Duodenal mucosa (tissue), 2 donors: ENCODE measurements at regions not wholly inside any gene's neighbourhood (a gene's known extent, or its start where the extent isn't known, plus 50 kb on each side); places are given as distances from the start of the nearest gene placed in this dataset.

ENCODE experiments used
- H3K27ac ChIP-seq: one replicate; pipeline ENCODE4 v1.7.0; 2013; ENCODE audit warnings: low read depth, low read length
- H3K27me3 ChIP-seq, 2 donors: one replicate each; pipeline ENCODE4 v1.7.0; 2013; ENCODE audit warnings: low read length in 2 of 2, control low read depth in 1 of 2; ENCODE audit not compliant: insufficient read depth in 2 of 2, control insufficient read depth in 1 of 2
- H3K36me3 ChIP-seq, 2 donors: one replicate each; pipeline ENCODE4 v1.7.0; 2013; ENCODE audit warnings: low read length in 2 of 2, control low read depth in 1 of 2; ENCODE audit not compliant: insufficient read depth in 2 of 2, control insufficient read depth in 1 of 2
- H3K4me1 ChIP-seq, 2 donors: one replicate each; pipeline ENCODE4 v1.7.0; 2013; ENCODE audit warnings: low read length in 2 of 2, control low read depth in 1 of 2; ENCODE audit not compliant: insufficient read depth in 2 of 2, control insufficient read depth in 1 of 2
- H3K4me3 ChIP-seq, 2 donors: one replicate each; pipeline ENCODE4 v1.7.0; 2013; ENCODE audit warnings: low read length in 2 of 2, low read depth in 1 of 2
- H3K9ac ChIP-seq, 2 donors: one replicate each; pipeline ENCODE4 v1.7.0; 2013; ENCODE audit warnings: low read length in 2 of 2, low read depth in 1 of 2
- H3K9me3 ChIP-seq, 2 donors: one replicate each; pipeline ENCODE4 v1.7.0; 2013; ENCODE audit warnings: low read length in 2 of 2, control low read depth in 1 of 2; ENCODE audit not compliant: control insufficient read depth in 1 of 2

DNA sequence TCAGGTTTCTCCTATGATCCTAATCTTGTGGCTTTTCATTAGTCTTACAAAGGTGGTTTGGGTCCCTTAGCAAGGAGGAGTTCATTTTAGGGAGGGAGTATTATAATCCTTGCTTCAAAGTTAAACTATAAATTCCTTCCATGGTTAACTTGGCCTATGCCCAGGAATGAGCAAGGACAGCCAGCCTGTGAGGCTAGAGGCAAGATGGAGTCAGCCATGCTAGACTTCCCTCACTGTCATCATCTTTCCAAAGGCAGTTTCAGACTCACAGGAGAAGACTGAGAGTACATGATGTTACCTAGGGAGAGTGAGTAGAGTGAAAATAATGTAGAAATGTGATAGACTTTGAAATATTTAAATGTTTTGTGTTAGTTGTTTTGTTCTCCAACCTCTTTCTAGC lies 192.3 kb downstream of the GPAT3 start:
- H3K27me3 ChIP-seq, result no peaks in the 10 kb centered on the region
- H3K4me1 ChIP-seq, result no peaks in the 10 kb centered on the region
- H3K9me3 ChIP-seq, result no peaks in the 10 kb centered on the region
- no peak overlapping the region for H3K27ac ChIP-seq
- H3K9ac ChIP-seq, result no peak overlapping the region
- H3K36me3 ChIP-seq, result no peaks in the 10 kb centered on the region
- no peak overlapping the region for H3K4me3 ChIP-seq

- Histone ChIP-seq H3K9ac (no peak overlapping the region), H3K9me3 (no peaks in the 10 kb centered on the region), H3K36me3 (no peaks in the 10 kb centered on the region), H3K4me3 (no peak overlapping the region), H3K27ac (no peak overlapping the region), H3K27me3 (no peaks in the 10 kb centered on the region), H3K4me1 (no peaks in the 10 kb centered on the region)
Measured at GRCh38 chr4:83725336-83726085, 189.6 kb downstream of the GPAT3 start.

- no peaks in the 10 kb centered on the region for H3K4me1 ChIP-seq
- H3K4me3 ChIP-seq, result no peak overlapping the region
- H3K27ac ChIP-seq, result no peak overlapping the region
- no peaks in the 10 kb centered on the region for H3K9me3 ChIP-seq
- H3K36me3 ChIP-seq, result no peaks in the 10 kb centered on the region
- no peak overlapping the region for H3K9ac ChIP-seq
- no peaks in the 10 kb centered on the region for H3K27me3 ChIP-seq
Measured at GRCh38 chr4:83724485-83725335, 188.8 kb downstream of the GPAT3 start.

DNA sequence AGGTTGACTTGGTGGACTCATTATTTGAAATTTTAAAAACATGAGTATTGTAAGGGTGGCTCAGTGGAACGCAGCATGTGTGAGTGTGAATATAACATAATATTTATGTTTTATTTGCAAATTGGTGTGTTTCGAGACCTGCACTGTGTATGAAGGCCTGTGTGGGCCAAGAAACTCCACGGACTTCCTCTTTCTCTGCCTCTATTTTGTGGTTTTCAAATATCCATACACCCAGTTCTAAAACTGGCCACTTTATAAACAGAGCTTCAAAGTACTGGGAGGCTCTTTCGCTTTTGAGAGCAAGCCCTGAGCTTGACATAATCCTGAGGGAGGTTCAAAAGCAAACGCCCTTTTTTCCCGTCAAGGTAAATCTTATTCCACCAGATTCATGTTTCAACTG lies 187.7 kb downstream of the GPAT3 start:
- Histone ChIP-seq H3K36me3 (no peaks in the 10 kb centered on the region), H3K9ac (no peak overlapping the region), H3K27me3 (no peaks in the 10 kb centered on the region), H3K27ac (no peak overlapping the region), H3K4me3 (no peak overlapping the region), H3K4me1 (no peaks in the 10 kb centered on the region), H3K9me3 (no peaks in the 10 kb centered on the region)

DNA sequence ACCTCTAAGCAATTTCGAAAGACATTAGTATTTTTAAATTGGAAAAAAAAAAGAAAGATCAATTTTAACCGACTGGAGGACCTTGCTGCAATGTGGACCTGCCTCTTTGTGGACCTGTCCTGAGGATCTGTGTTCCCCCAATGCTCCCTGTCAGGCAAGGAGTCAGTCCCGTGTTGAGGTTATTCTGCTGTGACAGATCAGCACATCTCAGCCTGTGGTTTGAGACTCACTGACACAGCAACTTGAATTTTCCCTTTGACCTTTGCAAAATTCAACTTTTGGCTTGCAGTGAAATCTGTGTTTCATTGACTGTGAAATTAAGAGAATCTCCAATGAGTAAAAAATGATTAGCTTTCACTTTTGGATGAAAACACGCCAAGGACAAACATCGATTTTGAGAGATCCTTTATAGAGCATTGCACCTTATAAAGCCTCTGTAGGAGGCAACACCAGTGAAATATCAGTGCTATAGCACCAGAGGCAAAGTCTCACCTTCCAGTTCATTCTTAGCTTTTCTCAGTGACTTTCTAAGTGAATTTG lies 186.9 kb downstream of the GPAT3 start:
- Histone ChIP-seq H3K27me3 (no peaks in the 10 kb centered on the region), H3K4me1 (no peaks in the 10 kb centered on the region), H3K9me3 (no peaks in the 10 kb centered on the region), H3K27ac (no peak overlapping the region), H3K36me3 (no peaks in the 10 kb centered on the region), H3K4me3 (no peak overlapping the region), H3K9ac (no peak overlapping the region)

- Histone ChIP-seq H3K9ac (no peak overlapping the region), H3K27me3 (no peaks in the 10 kb centered on the region), H3K4me3 (no peak overlapping the region), H3K36me3 (no peaks in the 10 kb centered on the region), H3K9me3 (no peaks in the 10 kb centered on the region), H3K27ac (no peak overlapping the region), H3K4me1 (no peaks in the 10 kb centered on the region)
Measured at GRCh38 chr4:83716874-83717273, 181.0 kb downstream of the GPAT3 start.

GRCh38 chr4:83712890-83713289 lies 177.0 kb downstream of the GPAT3 start:
- no peaks in the 10 kb centered on the region for H3K4me1 ChIP-seq
- no peak overlapping the region for H3K4me3 ChIP-seq
- H3K27me3 ChIP-seq, result no peaks in the 10 kb centered on the region
- H3K9me3 ChIP-seq, result no peaks in the 10 kb centered on the region
- H3K9ac ChIP-seq, result no peak overlapping the region
- no peaks in the 10 kb centered on the region for H3K36me3 ChIP-seq
- no peak overlapping the region for H3K27ac ChIP-seq

DNA sequence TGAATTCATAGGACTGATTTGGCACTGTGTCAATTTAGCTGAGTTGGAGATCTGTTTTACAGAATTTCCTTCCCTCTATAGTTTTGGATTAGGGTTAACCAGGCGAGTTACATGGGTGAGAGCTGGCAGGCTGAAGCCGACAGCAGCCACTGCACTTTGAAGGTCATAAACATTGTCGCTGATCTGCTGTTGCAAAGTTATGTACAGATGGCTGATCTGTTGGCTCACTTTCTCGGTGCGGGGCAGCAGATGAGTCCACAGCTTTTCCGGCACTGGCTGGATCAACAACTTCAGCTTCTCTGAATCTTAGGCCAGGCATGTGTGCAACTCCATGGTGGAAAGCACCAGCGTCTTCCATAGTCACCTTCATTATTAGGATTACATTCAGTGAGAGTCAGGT lies 173.7 kb downstream of the GPAT3 start:
- Histone ChIP-seq H3K27ac (no peak overlapping the region), H3K27me3 (no peaks in the 10 kb centered on the region), H3K9me3 (no peaks in the 10 kb centered on the region), H3K4me1 (no peaks in the 10 kb centered on the region), H3K4me3 (no peak overlapping the region), H3K9ac (no peak overlapping the region), H3K36me3 (no peaks in the 10 kb centered on the region)

GRCh38 chr4:83708500-83709175 lies 172.7 kb downstream of the GPAT3 start:
- H3K4me1 ChIP-seq, result no peaks in the 10 kb centered on the region
- H3K9me3 ChIP-seq, result no peaks in the 10 kb centered on the region
- H3K27ac ChIP-seq, result no peak overlapping the region

DNA sequence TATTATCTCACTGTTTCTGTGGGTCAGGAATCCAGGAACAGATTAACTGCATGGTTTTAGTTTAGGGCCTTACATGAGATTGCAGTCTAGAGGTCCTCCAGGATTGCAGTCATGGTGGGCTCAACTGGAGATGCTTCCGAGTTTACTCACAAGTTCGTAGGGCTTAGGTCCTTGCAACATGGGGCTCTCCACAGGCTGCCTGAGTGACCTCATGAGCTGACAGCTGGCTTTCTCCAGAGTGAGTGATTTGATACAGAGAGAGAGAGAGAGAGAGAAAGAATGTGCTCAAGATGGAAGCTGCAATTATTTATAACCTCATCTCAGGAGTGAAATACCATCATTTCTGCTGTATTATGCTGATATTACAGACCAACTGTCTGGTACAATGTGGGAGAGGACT lies 168.9 kb downstream of the GPAT3 start:
- Histone ChIP-seq H3K9ac (no peak overlapping the region), H3K4me1 (no peaks in the 10 kb centered on the region), H3K36me3 (no peaks in the 10 kb centered on the region), H3K4me3 (no peak overlapping the region), H3K9me3 (peaks cover 0 to 2% of the 10 kb centered on the region in 2 donors), H3K27ac (no peak overlapping the region), H3K27me3 (no peaks in the 10 kb centered on the region)

More at GRCh38 chr4:83708500-83709175, 172.7 kb downstream of the GPAT3 start:
- H3K27me3 ChIP-seq, result no peaks in the 10 kb centered on the region
- H3K4me3 ChIP-seq, result no peak overlapping the region
- no peak overlapping the region for H3K9ac ChIP-seq
- H3K36me3 ChIP-seq, result no peaks in the 10 kb centered on the region
